Stimulated activated CD4-positive, alpha-beta T cell treated with anti-CD3 and anti-CD28 coated beads, Interleukin-2, amount 100 ng/mL, for 24 hours (primary cell): ENCODE measurements at regions not wholly inside any gene's neighbourhood (a gene's known extent, or its start where the extent isn't known, plus 50 kb on each side); places are given as distances from the start of the nearest gene placed in this dataset.

Experiments used
- DNase-seq, 2 donors: peaks; one replicate each; pipeline ENCODE4 v3.0.0-alpha.2; 2020

- DNase-seq = no peak
Measured at GRCh38 chr3:124094496-124094895, 102.6 kb upstream of the ROPN1 start.

- DNase-seq = no peak
Measured at GRCh38 chr3:124097362-124098131, 105.6 kb upstream of the ROPN1 start.

- DNase-seq = no peak
Measured at GRCh38 chr3:124101643-124102042, 109.7 kb upstream of the ROPN1 start.

- no peak for DNase-seq
Measured at GRCh38 chr3:124107104-124107890, 115.4 kb upstream of the ROPN1 start.

GRCh38 chr3:124108446-124108845 lies 116.5 kb upstream of the ROPN1 start:
- DNase-seq = no peak

- no peak for DNase-seq
Measured at GRCh38 chr3:124113485-124113884, 121.6 kb upstream of the ROPN1 start.

- no peak for DNase-seq
Measured at GRCh38 chr3:124115279-124115678, 123.4 kb upstream of the ROPN1 start.

GRCh38 chr3:124115956-124116355 lies 124.0 kb upstream of the ROPN1 start:
- no peak for DNase-seq

- DNase-seq = no peak
Measured at GRCh38 chr3:124116906-124117305, 125.0 kb upstream of the ROPN1 start.

GRCh38 chr3:124117486-124117885 lies 125.6 kb upstream of the ROPN1 start:
- no peak for DNase-seq

GRCh38 chr3:124118397-124118796 lies 126.5 kb upstream of the ROPN1 start:
- no peak for DNase-seq

GRCh38 chr3:124119056-124119716 lies 127.3 kb upstream of the ROPN1 start:
- DNase-seq = no peak

GRCh38 chr3:124121379-124122312 lies 129.7 kb upstream of the ROPN1 start:
- no peak for DNase-seq

GRCh38 chr3:124125315-124125714 lies 133.4 kb upstream of the ROPN1 start:
- no peak for DNase-seq

GRCh38 chr3:124126436-124127023 lies 134.6 kb upstream of the ROPN1 start:
- DNase-seq = no peak

- no peak for DNase-seq
Measured at GRCh38 chr3:124131158-124131557, 139.2 kb upstream of the ROPN1 start.

GRCh38 chr3:124131580-124131979 lies 139.7 kb upstream of the ROPN1 start:
- DNase-seq = no peak

GRCh38 chr3:124132813-124133212 lies 140.9 kb upstream of the ROPN1 start:
- no peak for DNase-seq

GRCh38 chr3:124133366-124133940 lies 141.5 kb upstream of the ROPN1 start:
- DNase-seq = no peak

- DNase-seq = no peak
Measured at GRCh38 chr3:124137216-124137615, 145.3 kb upstream of the ROPN1 start.

GRCh38 chr3:124138148-124138547 lies 146.2 kb upstream of the ROPN1 start:
- DNase-seq = no peak

- DNase-seq = no peak
Measured at GRCh38 chr3:124140746-124141145, 148.8 kb upstream of the ROPN1 start.
